ENCODE measurements at regions not wholly inside any gene's neighbourhood (a gene's known extent, or its start where the extent isn't known, plus 50 kb on each side); places are given as distances from the start of the nearest gene placed in this dataset.

DNA sequence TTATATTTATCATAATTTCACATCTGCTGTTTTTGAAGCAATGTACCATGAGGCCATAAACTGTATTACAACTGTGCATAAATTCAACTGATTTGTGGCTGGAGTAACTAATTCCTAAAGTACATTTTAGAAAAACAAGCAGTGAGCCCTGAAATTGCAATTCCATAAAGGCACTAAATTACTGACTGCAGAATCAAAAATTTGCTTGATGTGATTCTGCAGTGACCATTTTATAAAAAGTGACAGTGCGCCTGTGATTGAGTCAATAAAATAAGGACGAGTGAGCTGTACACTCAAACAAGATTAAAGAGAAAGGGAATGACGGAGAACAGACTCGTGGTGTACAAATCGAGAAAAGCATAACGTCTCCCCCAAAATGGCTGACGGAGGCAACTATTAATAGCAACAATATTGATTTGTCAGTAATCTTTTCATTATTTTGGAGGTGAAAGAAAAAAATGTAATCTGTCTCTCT, 121.4 kb upstream of the MEIS2 start:
- TF ChIP-seq, protein P1, sequence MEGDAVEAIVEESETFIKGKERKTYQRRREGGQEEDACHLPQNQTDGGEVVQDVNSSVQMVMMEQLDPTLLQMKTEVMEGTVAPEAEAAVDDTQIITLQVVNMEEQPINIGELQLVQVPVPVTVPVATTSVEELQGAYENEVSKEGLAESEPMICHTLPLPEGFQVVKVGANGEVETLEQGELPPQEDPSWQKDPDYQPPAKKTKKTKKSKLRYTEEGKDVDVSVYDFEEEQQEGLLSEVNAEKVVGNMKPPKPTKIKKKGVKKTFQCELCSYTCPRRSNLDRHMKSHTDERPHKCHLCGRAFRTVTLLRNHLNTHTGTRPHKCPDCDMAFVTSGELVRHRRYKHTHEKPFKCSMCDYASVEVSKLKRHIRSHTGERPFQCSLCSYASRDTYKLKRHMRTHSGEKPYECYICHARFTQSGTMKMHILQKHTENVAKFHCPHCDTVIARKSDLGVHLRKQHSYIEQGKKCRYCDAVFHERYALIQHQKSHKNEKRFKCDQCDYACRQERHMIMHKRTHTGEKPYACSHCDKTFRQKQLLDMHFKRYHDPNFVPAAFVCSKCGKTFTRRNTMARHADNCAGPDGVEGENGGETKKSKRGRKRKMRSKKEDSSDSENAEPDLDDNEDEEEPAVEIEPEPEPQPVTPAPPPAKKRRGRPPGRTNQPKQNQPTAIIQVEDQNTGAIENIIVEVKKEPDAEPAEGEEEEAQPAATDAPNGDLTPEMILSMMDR (IDR thresholded peaks at IDR 0.05; ENCODE audit: borderline replicate concordance, insufficient read depth, low read depth, low read length) = no peak
- H3K4me3 ChIP-seq (ENCODE audit: low read depth, low read length) = no peak overlapping the region

DNA sequence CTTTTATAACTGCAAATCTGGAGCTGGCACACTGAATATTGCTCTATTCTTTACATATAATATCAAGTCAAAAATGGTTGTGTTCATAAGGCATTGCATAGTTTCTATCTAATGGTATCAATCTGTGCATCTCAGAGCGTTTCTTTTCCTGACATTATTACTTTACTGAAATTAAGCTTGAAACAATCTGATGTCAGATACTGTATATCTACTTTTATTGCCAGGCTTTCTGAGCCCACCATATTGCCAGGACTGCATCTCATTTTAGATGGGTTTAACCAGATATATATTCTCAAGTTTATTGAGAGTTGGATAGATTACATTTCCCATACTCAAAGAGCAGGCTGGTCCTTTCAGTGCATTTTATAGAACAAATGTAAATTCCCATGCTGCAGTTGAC, 122.7 kb upstream of the MEIS2 start:
- TF ChIP-seq, protein P1 (IDR thresholded peaks at IDR 0.05; ENCODE audit: borderline replicate concordance, insufficient read depth, low read depth, low read length) = no peak
- no peak overlapping the region for H3K4me3 ChIP-seq (ENCODE audit: low read depth, low read length)

DNA sequence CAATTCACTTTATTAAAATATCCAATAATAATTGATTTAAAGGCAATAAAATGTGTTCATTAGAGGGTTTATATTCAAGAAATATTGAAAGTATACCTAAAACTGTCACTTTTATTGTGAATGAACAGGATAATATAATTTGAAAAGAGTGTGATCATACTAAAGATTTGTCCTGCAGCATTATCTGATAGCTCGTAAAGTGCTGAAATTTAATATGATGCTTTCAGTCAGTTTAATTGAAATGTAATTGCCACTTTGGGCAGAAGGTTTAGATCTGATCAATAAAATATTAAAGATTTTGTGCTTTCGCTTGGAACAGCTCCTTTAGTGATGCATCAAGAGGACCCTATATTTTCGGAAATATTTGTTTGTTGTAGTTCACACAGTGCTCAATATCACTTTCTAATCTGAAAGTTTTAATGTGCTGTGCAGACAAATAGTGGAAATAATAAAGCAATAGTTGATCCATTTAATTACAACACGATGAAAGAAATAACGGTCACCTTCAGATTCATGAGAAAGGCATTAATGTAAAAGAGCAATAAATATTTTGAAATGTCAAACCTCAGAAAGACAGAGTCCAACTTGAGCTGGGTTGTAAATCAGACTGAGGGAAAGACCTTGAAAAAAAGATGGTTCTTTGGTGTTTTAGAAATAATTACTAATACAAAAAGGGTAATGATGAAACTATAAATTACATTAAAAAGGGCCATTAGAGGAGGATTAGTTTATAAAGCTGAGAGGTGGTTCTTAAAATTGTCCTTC, 129.7 kb upstream of the MEIS2 start:
- no peak overlapping the region for H3K4me3 ChIP-seq (ENCODE audit: low read depth, low read length)
- TF ChIP-seq, protein P1 (IDR thresholded peaks at IDR 0.05; ENCODE audit: borderline replicate concordance, insufficient read depth, low read depth, low read length) = no peak

DNA sequence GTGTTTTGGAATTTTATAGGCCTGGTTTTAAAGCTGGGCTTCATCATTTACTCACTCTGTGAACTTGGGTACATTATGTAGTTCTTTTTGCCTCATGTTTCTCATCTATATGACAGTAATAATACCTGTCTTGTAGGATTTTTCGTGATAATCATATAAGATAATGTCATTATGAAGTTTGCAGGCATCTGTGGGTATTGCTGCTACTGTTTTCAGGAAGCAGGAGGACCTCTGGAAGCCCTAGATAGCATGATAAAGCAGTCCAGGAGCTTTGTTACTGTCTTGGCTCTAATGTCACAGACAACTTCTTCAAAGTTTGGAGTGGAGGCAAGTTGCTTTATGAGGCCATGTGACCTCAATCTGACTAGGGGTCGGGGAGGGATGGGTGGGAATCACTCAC, 145.0 kb upstream of the MEIS2 start:
- TF ChIP-seq, protein P1 (IDR thresholded peaks at IDR 0.05; ENCODE audit: borderline replicate concordance, insufficient read depth, low read depth, low read length) = no peak
- H3K4me3 ChIP-seq (ENCODE audit: low read depth, low read length) = no peak overlapping the region

DNA sequence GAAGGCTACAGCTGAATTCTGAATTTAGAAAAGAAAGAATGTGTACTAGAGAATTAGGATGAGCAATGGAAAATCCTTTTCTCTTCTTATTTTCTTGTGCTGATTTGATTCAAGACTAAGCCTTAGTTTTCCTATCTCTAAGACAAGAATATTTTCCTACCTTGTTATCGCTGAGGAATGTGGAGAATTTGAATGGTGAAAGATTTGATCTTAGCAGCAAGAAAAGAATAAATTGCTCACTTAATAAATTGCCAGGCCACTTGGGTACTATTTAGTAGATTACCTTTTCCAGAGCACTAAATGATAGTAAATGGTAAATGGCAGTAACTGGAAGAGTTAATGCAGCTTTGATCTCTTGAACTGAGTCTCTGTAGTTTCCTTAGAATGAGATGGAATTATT, 145.7 kb upstream of the MEIS2 start:
- no peak overlapping the region for H3K4me3 ChIP-seq (ENCODE audit: low read depth, low read length)
- TF ChIP-seq, protein P1 (IDR thresholded peaks at IDR 0.05; ENCODE audit: borderline replicate concordance, insufficient read depth, low read depth, low read length) = no peak

GRCh38 chr15:37246856-37247255, 146.5 kb upstream of the MEIS2 start:
- TF ChIP-seq, protein P1 (IDR thresholded peaks at IDR 0.05; ENCODE audit: borderline replicate concordance, insufficient read depth, low read depth, low read length) = no peak
- no peak overlapping the region for H3K4me3 ChIP-seq (ENCODE audit: low read depth, low read length)

- TF ChIP-seq, protein P1 (IDR thresholded peaks at IDR 0.05; ENCODE audit: borderline replicate concordance, insufficient read depth, low read depth, low read length) = no peak
- H3K4me3 ChIP-seq (ENCODE audit: low read depth, low read length) = no peak overlapping the region
Measured at GRCh38 chr15:37249249-37249648, 148.9 kb upstream of the MEIS2 start.

All from GM12875 (cell line).